CD4-positive, alpha-beta T cell treated with Interleukin-1 beta for 1 hour (primary cell): ENCODE measurements at regions not wholly inside any gene's neighbourhood (a gene's known extent, or its start where the extent isn't known, plus 50 kb on each side); places are given as distances from the start of the nearest gene placed in this dataset.
"Not testable (repeated sequence)": the region's sequence is repeated elsewhere in the genome, so short reads cannot be mapped to it uniquely, and the experiment has no call there.

Experiments
- DNase-seq, 2 donors: peaks; one replicate each; pipeline ENCODE4 v3.0.0-alpha.2; 2020 to 2022

DNA sequence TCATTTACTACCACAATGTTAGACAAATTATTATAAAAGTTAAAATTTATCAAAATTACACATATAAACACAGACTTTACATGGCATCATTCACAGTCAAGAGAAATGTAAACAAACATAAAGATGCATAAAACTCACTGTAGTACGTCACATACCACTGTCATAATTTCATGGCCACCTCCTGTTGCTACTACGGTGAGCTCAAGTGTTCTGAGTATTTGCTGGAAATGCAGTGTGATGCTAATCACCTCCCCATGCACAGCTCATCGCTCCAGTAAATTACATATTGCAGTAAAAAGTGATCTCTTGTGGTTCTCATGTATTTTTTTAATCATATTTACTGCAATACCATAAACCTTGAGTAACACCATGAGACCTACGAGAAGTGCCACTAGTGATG is 247.7 kb upstream of the SFSWAP start:
- no peak for DNase-seq

GRCh38 chr12:131464081-131464480 is 246.8 kb upstream of the SFSWAP start:
- no peak for DNase-seq

GRCh38 chr12:131466306-131466705 is 244.6 kb upstream of the SFSWAP start:
- no peak for DNase-seq

GRCh38 chr12:131466932-131467331 is 244.0 kb upstream of the SFSWAP start:
- no peak for DNase-seq

- no peak for DNase-seq
Measured at GRCh38 chr12:131468206-131468605, 242.7 kb upstream of the SFSWAP start.

DNA sequence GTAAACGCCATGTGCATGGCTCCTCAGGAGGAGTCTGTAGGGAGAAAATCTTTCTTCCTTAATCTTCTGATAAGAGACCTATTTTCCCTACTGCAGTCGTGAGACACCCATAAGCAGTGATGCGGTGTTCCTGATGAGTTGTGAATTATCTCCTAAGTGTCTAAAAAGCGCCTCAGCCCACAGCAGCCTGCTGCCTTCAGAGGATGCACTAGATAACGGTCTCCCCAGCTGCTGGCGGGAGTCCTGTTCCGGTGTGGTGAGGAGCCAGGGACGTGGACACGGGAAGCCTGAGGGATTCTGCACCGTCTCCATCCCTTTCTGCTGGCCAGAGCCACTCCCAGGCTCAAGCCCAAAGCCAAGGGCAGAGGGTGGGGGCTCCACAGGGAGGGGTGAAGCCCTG is 240.9 kb upstream of the SFSWAP start:
- not testable (repeated sequence) for DNase-seq

GRCh38 chr12:131471271-131471905 is 239.5 kb upstream of the SFSWAP start:
- no peak for DNase-seq

- no peak for DNase-seq
Measured at GRCh38 chr12:131471946-131472732, 238.8 kb upstream of the SFSWAP start.

GRCh38 chr12:131473261-131473660 is 237.6 kb upstream of the SFSWAP start:
- no peak for DNase-seq

GRCh38 chr12:131473741-131474709 is 236.9 kb upstream of the SFSWAP start:
- DNase-seq = no peak

DNA sequence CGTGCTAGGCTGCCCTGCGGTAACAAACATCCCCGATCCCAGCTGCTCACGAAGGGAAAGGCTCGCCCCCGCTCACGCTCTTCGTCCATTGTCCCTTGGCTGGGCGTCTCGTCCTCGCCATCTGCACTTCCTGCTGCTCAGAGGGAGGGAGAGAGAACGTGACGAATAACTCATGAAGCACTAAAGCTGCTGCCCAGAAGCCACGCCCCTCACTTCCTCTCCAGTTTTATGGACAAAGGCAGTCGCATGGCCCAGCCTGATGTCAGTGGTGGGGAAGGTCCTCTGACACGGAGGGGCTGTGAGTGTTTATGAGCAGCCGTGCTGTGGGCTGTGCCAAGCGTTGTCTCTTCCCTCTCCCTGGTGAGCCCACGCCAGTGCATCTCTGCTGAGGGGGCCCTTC is 235.9 kb upstream of the SFSWAP start:
- not testable (repeated sequence) for DNase-seq

GRCh38 chr12:131477613-131478012 is 233.3 kb upstream of the SFSWAP start:
- DNase-seq = no peak

GRCh38 chr12:131478468-131478867 is 232.4 kb upstream of the SFSWAP start:
- DNase-seq = no peak

DNA sequence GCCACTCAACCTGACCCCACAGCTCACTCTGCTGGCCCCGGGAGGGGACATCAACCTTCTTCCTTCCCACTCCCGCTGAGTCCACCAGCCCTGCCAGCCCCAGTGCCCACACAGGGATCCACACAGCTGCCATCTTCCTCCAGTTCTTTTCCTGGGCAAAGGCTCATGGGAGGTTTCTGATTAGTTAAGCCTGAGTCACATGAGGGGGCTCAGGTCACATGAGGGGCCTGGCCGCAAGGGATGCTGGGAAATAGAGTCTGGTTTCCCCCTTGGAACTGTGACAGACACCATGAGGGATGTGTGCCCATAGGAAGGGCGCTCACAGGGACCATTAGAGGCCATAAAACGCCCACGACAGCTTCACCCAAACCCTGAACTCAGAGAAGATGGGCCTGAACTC is 228.7 kb upstream of the SFSWAP start:
- DNase-seq = no peak

GRCh38 chr12:131482686-131483085 is 228.2 kb upstream of the SFSWAP start:
- DNase-seq = no peak

GRCh38 chr12:131486451-131487230 is 224.2 kb upstream of the SFSWAP start:
- DNase-seq = no peak

GRCh38 chr12:131487388-131488124 is 223.3 kb upstream of the SFSWAP start:
- DNase-seq = no peak

GRCh38 chr12:131489718-131490117 is 221.2 kb upstream of the SFSWAP start:
- no peak for DNase-seq

- no peak for DNase-seq
Measured at GRCh38 chr12:131491155-131491554, 219.7 kb upstream of the SFSWAP start.

DNA sequence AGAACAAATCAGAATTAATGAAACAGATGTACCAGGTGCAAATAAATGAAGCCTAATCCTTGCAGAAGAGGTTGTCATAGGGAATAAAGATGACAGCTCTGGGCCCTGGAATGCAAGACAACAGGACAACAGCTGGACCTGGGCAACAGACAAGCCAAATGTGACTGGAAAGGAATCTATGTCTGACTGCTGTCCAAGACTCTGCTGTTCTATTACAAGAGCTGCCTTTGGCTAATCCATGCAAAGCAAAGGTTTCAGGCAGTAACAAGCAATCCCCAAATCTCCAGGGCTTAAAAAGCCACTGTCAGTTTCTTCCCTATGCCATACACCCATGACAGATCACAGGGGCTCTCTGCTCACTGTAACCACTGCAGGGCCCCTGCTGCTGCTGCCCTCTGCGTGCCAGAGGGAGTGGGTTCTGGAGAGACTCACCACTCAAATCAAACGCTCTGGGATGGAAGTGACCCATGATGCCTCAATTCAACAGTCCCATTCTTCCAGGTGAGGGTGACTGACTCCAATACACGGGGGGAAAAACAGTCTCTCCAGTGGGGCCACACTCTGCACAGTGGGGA is 218.9 kb upstream of the SFSWAP start:
- no peak for DNase-seq

- no peak for DNase-seq
Measured at GRCh38 chr12:131493068-131493826, 217.6 kb upstream of the SFSWAP start.
